ENCODE measurements at regions not wholly inside any gene's neighbourhood (a gene's known extent, or its start where the extent isn't known, plus 50 kb on each side); places are given as distances from the start of the nearest gene placed in this dataset.

- TF ChIP-seq REST (IDR thresholded peaks at IDR 0.05; ENCODE audit: unreplicated experiment): no peak
- TF ChIP-seq ETS1 (IDR thresholded peaks at IDR 0.05): no peak
- TF ChIP-seq CTCF (conservative IDR thresholded peaks at IDR 0.05; ENCODE audit: low read depth in 2 of 2): no peak
- no peak for TF ChIP-seq STAT1 (IDR thresholded peaks at IDR 0.05; ENCODE audit: unreplicated experiment)
- TF ChIP-seq NANOG (IDR thresholded peaks at IDR 0.05; ENCODE audit: borderline replicate concordance): no peak
- no peak for TF ChIP-seq ZNF331 (CRISPR knock-in tag; IDR thresholded peaks at IDR 0.05; ENCODE audit: low read depth)
Measured at GRCh38 chr17:64750478-64750877, 88.4 kb upstream of the SMURF2 start (continued).

- Histone ChIP-seq H3K4me1 (ENCODE audit: insufficient read depth) (no peaks in the 10 kb centered on the region), H3K27ac (ENCODE audit: low read depth) (no peak overlapping the region), H3K9me2 (ENCODE audit: insufficient read depth) (no peaks in the 10 kb centered on the region), H3K27me3 (ENCODE audit: insufficient read depth) (no peaks in the 10 kb centered on the region), H3K36me3 (ENCODE audit: insufficient read depth) (no peaks in the 10 kb centered on the region; the same call in 1 of the 2 replicates), H4K20me1 (replicated peaks; ENCODE audit: insufficient read depth) (no peaks in the 10 kb centered on the region), H2AFZ (no peak overlapping the region), H3F3A (replicated peaks; ENCODE audit: low read depth) (no peaks in the 10 kb centered on the region), H3K79me2 (replicated peaks; ENCODE audit: insufficient read depth) (no peaks in the 10 kb centered on the region), H3K4me3 (no peak overlapping the region), H3K4me2 (no peak overlapping the region)
- DNase-seq (ENCODE audit: low spot score): no peak
- no peak for TF ChIP-seq POLR2AphosphoS5 (IDR thresholded peaks at IDR 0.05; ENCODE audit: low read depth)
- no peak for TF ChIP-seq CTCF (conservative IDR thresholded peaks at IDR 0.05; ENCODE audit: low read depth in 2 of 2)
- TF ChIP-seq CREB1 (CRISPR knock-in tag; IDR thresholded peaks at IDR 0.05; ENCODE audit: low read depth): no peak
- TF ChIP-seq REST (IDR thresholded peaks at IDR 0.05; ENCODE audit: unreplicated experiment): no peak
- TF ChIP-seq JUNB (IDR thresholded peaks at IDR 0.05; ENCODE audit: unreplicated experiment): no peak
- TF ChIP-seq ETS1 (IDR thresholded peaks at IDR 0.05): no peak
- TF ChIP-seq ZNF114 (CRISPR knock-in tag; IDR thresholded peaks at IDR 0.05): no peak
- no peak for TF ChIP-seq EZH2phosphoT487 (IDR thresholded peaks at IDR 0.05; ENCODE audit: unreplicated experiment)
- Mint-ChIP-seq H3K4me1 (no peaks in the 10 kb centered on the region), H3K9me3 (no peaks in the 10 kb centered on the region), H3K27ac (no peak overlapping the region), H3K27me3 (ENCODE audit: insufficient read depth, low read depth, poor library complexity) (peaks cover 3% of the 10 kb centered on the region), H3K36me3 (ENCODE audit: low read depth) (peaks cover 12% of the 10 kb centered on the region), H3K4me3 (no peak overlapping the region)
- ATAC-seq: no peak
Measured at GRCh38 chr17:64749306-64749705, 87.2 kb upstream of the SMURF2 start.

All from GM23338 (cell line).